ENCODE measurements at regions not wholly inside any gene's neighbourhood (a gene's known extent, or its start where the extent isn't known, plus 50 kb on each side); places are given as distances from the start of the nearest gene placed in this dataset.
A peak's percentile ranks its signal among the peaks of the same experiment; 100 is the strongest.

GRCh38 chr4:165758086-165758485, 115.0 kb upstream of the TLL1 start:
- ATAC-seq = no peak

GRCh38 chr4:165760182-165760581, 112.9 kb upstream of the TLL1 start:
- intact Hi-C loops (cut with DNase I) = no loop called here
- no peak overlapping the region for H3K4me3 ChIP-seq
- ATAC-seq (no peak), FAIRE-seq (no peak), DNase-seq (no peak)
- no peak overlapping the region for H3K27ac ChIP-seq
- H3K4me1 ChIP-seq = no peaks in the 10 kb centered on the region
- no peak for TF ChIP-seq CTCF (IDR thresholded peaks at IDR 0.05)
- no peaks in the 10 kb centered on the region for H3K9me3 ChIP-seq
- WGBS, 2 donors = 92% methylated on average over 7 of the region's 7 CpGs
- H3K27me3 ChIP-seq = no peaks in the 10 kb centered on the region
- H3K36me3 ChIP-seq = no peaks in the 10 kb centered on the region

More at GRCh38 chr4:165758086-165758485, 115.0 kb upstream of the TLL1 start:
- Histone ChIP-seq H3K9me3 (no peaks in the 10 kb centered on the region), H3K27me3 (no peaks in the 10 kb centered on the region), H3K27ac (no peak overlapping the region), H3K4me1 (no peaks in the 10 kb centered on the region), H3K4me3 (no peak overlapping the region), H3K36me3 (no peaks in the 10 kb centered on the region)
- FAIRE-seq (no peak), DNase-seq (no peak)
- intact Hi-C loops (cut with DNase I) = no loop called here
- no peak for TF ChIP-seq CTCF (IDR thresholded peaks at IDR 0.05)
- 72 to 74% methylated on average over 2 of the region's 2 CpGs for WGBS, 2 donors

GRCh38 chr4:165761963-165762362, 111.1 kb upstream of the TLL1 start:
- 64 to 67% methylated on average over 1 of the region's 1 CpG for WGBS, 2 donors
- H3K9me3 ChIP-seq = no peaks in the 10 kb centered on the region
- ATAC-seq (no peak), FAIRE-seq (no peak), DNase-seq (no peak)
- H3K27ac ChIP-seq = no peak overlapping the region
- H3K36me3 ChIP-seq = no peaks in the 10 kb centered on the region
- H3K4me3 ChIP-seq = no peak overlapping the region
- no peaks in the 10 kb centered on the region for H3K27me3 ChIP-seq
- intact Hi-C loops (cut with DNase I) = no loop called here
- no peaks in the 10 kb centered on the region for H3K4me1 ChIP-seq
- TF ChIP-seq CTCF (IDR thresholded peaks at IDR 0.05) = no peak

- ATAC-seq (no peak), FAIRE-seq (no peak), DNase-seq (no peak)
- Histone ChIP-seq H3K4me3 (no peak overlapping the region), H3K36me3 (no peaks in the 10 kb centered on the region), H3K27me3 (no peaks in the 10 kb centered on the region), H3K9me3 (no peaks in the 10 kb centered on the region), H3K4me1 (no peaks in the 10 kb centered on the region), H3K27ac (no peak overlapping the region)
- no peak for TF ChIP-seq CTCF (IDR thresholded peaks at IDR 0.05)
- 54 to 66% methylated on average over 2 of the region's 2 CpGs for WGBS, 2 donors
- intact Hi-C loops (cut with DNase I) = no loop called here
Measured at GRCh38 chr4:165763640-165764039, 109.4 kb upstream of the TLL1 start.

- no peak for TF ChIP-seq CTCF (IDR thresholded peaks at IDR 0.05)
- intact Hi-C loops (cut with DNase I) = no loop called here
- ATAC-seq = peak in 1 of 4 donors; percentile 60
- WGBS, 2 donors = 69 to 80% methylated on average over 1 of the region's 1 CpG
- Histone ChIP-seq H3K9me3 (no peaks in the 10 kb centered on the region), H3K4me1 (no peaks in the 10 kb centered on the region), H3K36me3 (no peaks in the 10 kb centered on the region), H3K27me3 (no peaks in the 10 kb centered on the region), H3K27ac (no peak overlapping the region), H3K4me3 (no peak overlapping the region)
- DNase-seq = no peak
- no peak for FAIRE-seq
Measured at GRCh38 chr4:165765053-165765452, 108.0 kb upstream of the TLL1 start.

All from pancreas (tissue), 10 donors.